GM23338 (cell line): ENCODE measurements at regions not wholly inside any gene's neighbourhood (a gene's known extent, or its start where the extent isn't known, plus 50 kb on each side); places are given as distances from the start of the nearest gene placed in this dataset.

Source experiments
- ATAC-seq: fragments of 200-7000 bp; cut with Tn5 transposase; 3 replicates; pipeline ENCODE4 v1.9.1; 2020
- DNase-seq: peaks from one replicate; pipeline ENCODE4 v3.0.0-alpha.2; 2015; ENCODE audit warnings: low spot score
- H2AFZ ChIP-seq: fragments of 200-600 bp; sonication (generic); 2 replicates; pipeline ENCODE4 v1.8.0; 2016; ENCODE audit warnings: antibody characterized with exemption, mild to moderate bottlenecking, moderate library complexity
- H3F3A ChIP-seq: fragments of 200-600 bp; sonication (generic); replicated peaks from 2 replicates; pipeline ENCODE4 v1.8.0; 2017; ENCODE audit warnings: antibody characterized with exemption, mixed run types, low read depth
- H3K27ac ChIP-seq: fragments of 200-600 bp; sonication (generic); 2 replicates; pipeline ENCODE4 v1.6.1; 2016; ENCODE audit warnings: low read depth
- H3K27me3 ChIP-seq: fragments of 200-600 bp; sonication (generic); 2 replicates; pipeline ENCODE4 v1.8.0; 2016; ENCODE audit warnings: mild to moderate bottlenecking, mixed run types, moderate library complexity; ENCODE audit not compliant: insufficient read depth
- H3K36me3 ChIP-seq: fragments of 200-600 bp; sonication (generic); 2 replicates; pipeline ENCODE4 v1.8.0; 2016; ENCODE audit warnings: mild to moderate bottlenecking; ENCODE audit not compliant: insufficient read depth
- H3K4me1 ChIP-seq: fragments of 200-600 bp; sonication (generic); 2 replicates; pipeline ENCODE4 v1.8.0; 2016; ENCODE audit warnings: mild to moderate bottlenecking, moderate library complexity; ENCODE audit not compliant: insufficient read depth
- H3K4me2 ChIP-seq: fragments of 200-600 bp; sonication (generic); 2 replicates; pipeline ENCODE4 v1.7.1; 2017; ENCODE audit warnings: mixed run types
- H3K4me3 ChIP-seq: fragments of 200-600 bp; sonication (generic); 2 replicates; pipeline ENCODE4 v1.6.1; 2016; ENCODE audit warnings: mixed run types
- H3K79me2 ChIP-seq: fragments of 200-600 bp; sonication (generic); replicated peaks from 2 replicates; pipeline ENCODE4 v1.8.0; 2017; ENCODE audit warnings: mild to moderate bottlenecking; ENCODE audit not compliant: insufficient read depth
- H3K9me2 ChIP-seq: fragments of 200-600 bp; sonication (generic); 2 replicates; pipeline ENCODE4 v1.8.0; 2017; ENCODE audit not compliant: insufficient read depth
- H4K20me1 ChIP-seq: fragments of 200-600 bp; sonication (generic); replicated peaks from 2 replicates; pipeline ENCODE4 v1.8.0; 2017; ENCODE audit warnings: mild to moderate bottlenecking; ENCODE audit not compliant: insufficient read depth
- H3K27ac Mint-ChIP-seq: 2 replicates; pipeline ENCODE4 v1.8.0; 2020; ENCODE audit warnings: inconsistent platforms, mild to moderate bottlenecking, moderate library complexity, mixed read lengths
- H3K27me3 Mint-ChIP-seq: 3 replicates; pipeline ENCODE4 v1.8.0; 2022; ENCODE audit warnings: low read depth, mild to moderate bottlenecking, moderate library complexity, mixed read lengths, inconsistent platforms; ENCODE audit not compliant: insufficient read depth, poor library complexity
- H3K36me3 Mint-ChIP-seq: 3 replicates; pipeline ENCODE4 v1.8.0; 2021; ENCODE audit warnings: low read depth, mild to moderate bottlenecking, inconsistent platforms, moderate library complexity, mixed read lengths
- H3K4me1 Mint-ChIP-seq: 3 replicates; pipeline ENCODE4 v1.8.0; 2020; ENCODE audit warnings: mild to moderate bottlenecking, inconsistent platforms, mixed read lengths
- H3K4me3 Mint-ChIP-seq: 3 replicates; pipeline ENCODE4 v1.8.0; 2021; ENCODE audit warnings: moderate library complexity, mild to moderate bottlenecking, inconsistent platforms, mixed read lengths
- H3K9me3 Mint-ChIP-seq: 3 replicates; pipeline ENCODE4 v1.8.0; 2020; ENCODE audit warnings: moderate library complexity, mild to moderate bottlenecking, inconsistent platforms, mixed read lengths
- CTCF ChIP-seq, 2 experiments: fragments of 200-600 bp in 1 of 2; sonication (generic) in 1 of 2; conservative IDR thresholded peaks; 2 replicates each; pipeline versions ENCODE4 v1.5.1 to v1.6.1; 2016 to 2017; ENCODE audit warnings: antibody characterized with exemption in 2 of 2, low read depth in 2 of 2, mild to moderate bottlenecking in 2 of 2, moderate library complexity in 1 of 2
- ETS1 ChIP-seq: IDR thresholded peaks from 2 replicates; pipeline ENCODE4 v1.6.1; 2016; ENCODE audit warnings: antibody characterized with exemption
- NANOG ChIP-seq: IDR thresholded peaks from 2 replicates; pipeline ENCODE4 v1.6.1; 2016; ENCODE audit warnings: antibody characterized with exemption, borderline replicate concordance
- POLR2AphosphoS5 ChIP-seq: IDR thresholded peaks from 2 replicates; pipeline ENCODE4 v1.6.1; 2016; ENCODE audit warnings: antibody characterized with exemption, low read depth
- REST ChIP-seq: IDR thresholded peaks from one replicate; pipeline ENCODE4 v1.6.1; 2018; ENCODE audit warnings: antibody characterized with exemption; ENCODE audit not compliant: unreplicated experiment
- ZNF114 ChIP-seq: fragments of 250-450 bp; sonication (Bioruptor Pico); IDR thresholded peaks from 2 replicates; pipeline ENCODE4 v1.5.0; 2020; ENCODE audit warnings: mild to moderate bottlenecking, moderate library complexity
- ZNF331 ChIP-seq: fragments of 250-450 bp; sonication (Bioruptor Pico); IDR thresholded peaks from 2 replicates; pipeline ENCODE4 v1.5.0; 2020; ENCODE audit warnings: low read depth, mild to moderate bottlenecking, moderate library complexity
- ZNF462 ChIP-seq: fragments of 250-450 bp; sonication (Bioruptor Pico); IDR thresholded peaks from 2 replicates; pipeline ENCODE4 v1.5.0; 2020; ENCODE audit warnings: mild to moderate bottlenecking, moderate library complexity

GRCh38 chr4:108337923-108338322 is 169.2 kb upstream of the LEF1 start:
- ATAC-seq = no peak
- Histone ChIP-seq H2AFZ (no peak overlapping the region), H3F3A (no peaks in the 10 kb centered on the region), H3K36me3 (no peaks in the 10 kb centered on the region), H3K27me3 (no peaks in the 10 kb centered on the region), H3K9me2 (no peaks in the 10 kb centered on the region), H3K4me1 (peaks cover 12% of the 10 kb centered on the region), H3K4me2 (no peak overlapping the region), H3K27ac (no peak overlapping the region), H3K4me3 (no peak overlapping the region), H3K79me2 (no peaks in the 10 kb centered on the region), H4K20me1 (no peaks in the 10 kb centered on the region)
- peaks cover 12% of the 10 kb centered on the region for H3K4me1 Mint-ChIP-seq
- H3K4me3 Mint-ChIP-seq = no peak overlapping the region
- DNase-seq = no peak
- H3K27me3 Mint-ChIP-seq = no peaks in the 10 kb centered on the region
- TF ChIP-seq POLR2AphosphoS5 (no peak), CTCF (conservative IDR thresholded peaks at IDR 0.05; ENCODE audit: low read depth in 2 of 2) (no peak), ZNF462 (CRISPR knock-in tag) (no peak), REST (no peak), NANOG (no peak), ZNF331 (CRISPR knock-in tag) (no peak), ZNF114 (CRISPR knock-in tag) (no peak), ETS1 (no peak)
- no peaks in the 10 kb centered on the region for H3K36me3 Mint-ChIP-seq
- H3K9me3 Mint-ChIP-seq = no peaks in the 10 kb centered on the region
- H3K27ac Mint-ChIP-seq = no peak overlapping the region
